ENCODE measurements at regions not wholly inside any gene's neighbourhood (a gene's known extent, or its start where the extent isn't known, plus 50 kb on each side); places are given as distances from the start of the nearest gene placed in this dataset.
A peak's percentile ranks its signal among the peaks of the same experiment; 100 is the strongest.
"Not testable (repeated sequence)": the region's sequence is repeated elsewhere in the genome, so short reads cannot be mapped to it uniquely, and the experiment has no call there.

DNA sequence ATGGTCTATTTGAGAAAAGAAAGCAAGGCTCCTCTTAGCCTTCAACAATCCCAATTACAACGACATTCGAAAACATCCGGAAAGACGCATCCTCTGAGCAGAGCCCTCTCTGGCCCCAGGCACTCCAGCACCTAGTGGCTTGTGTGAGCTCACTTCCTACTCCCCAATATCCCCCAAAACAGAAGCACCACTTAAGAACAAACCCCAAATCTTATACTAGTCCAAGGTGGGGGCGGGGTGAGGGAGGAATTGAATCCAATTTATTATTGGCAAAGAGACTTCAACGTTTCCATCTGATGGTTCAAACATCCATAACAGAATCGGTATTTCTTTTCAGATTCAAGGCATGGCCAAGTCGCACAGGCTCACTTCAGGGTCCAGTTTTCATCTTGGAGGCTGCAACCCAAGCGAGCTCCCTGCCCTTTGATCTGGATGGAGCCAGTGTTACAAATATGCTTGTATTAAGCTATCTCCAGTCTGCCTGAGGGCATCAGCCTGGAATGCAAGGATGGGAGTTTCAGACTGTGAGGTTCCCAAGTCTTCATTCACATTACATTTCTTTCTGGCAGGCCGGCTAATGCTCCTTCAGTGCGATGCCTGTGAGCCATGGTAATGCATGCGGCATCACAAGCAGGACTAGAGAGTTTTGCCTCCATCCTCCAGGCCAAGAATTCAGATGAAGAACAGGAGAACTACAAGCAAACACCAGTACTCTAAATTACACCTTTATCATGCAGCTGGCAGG, 132.5 kb upstream of the FOXN3 start:
- no peak overlapping the region for H2BK5ac ChIP-seq (ENCODE audit: low read length)
- H3K27ac ChIP-seq (ENCODE audit: low read depth, low read length), result no peak overlapping the region
- no peak overlapping the region for H3K4ac ChIP-seq (ENCODE audit: low read depth, low read length)
- H4K8ac ChIP-seq (ENCODE audit: low read depth, low read length), result no peak overlapping the region
- H2BK120ac ChIP-seq (ENCODE audit: low read depth, low read length), result no peak overlapping the region
- no peak overlapping the region for H3K9ac ChIP-seq (ENCODE audit: low read length)
- H3K79me1 ChIP-seq (ENCODE audit: low read length), result peaks cover 2% of the 10 kb centered on the region
- no peak overlapping the region for H2BK15ac ChIP-seq (replicated peaks; ENCODE audit: low read depth)
- H3K27me3 ChIP-seq (ENCODE audit: insufficient read depth, low read length, poor library complexity), result no peaks in the 10 kb centered on the region
- H3K4me3 ChIP-seq (ENCODE audit: low read length), result no peak overlapping the region
- H3K18ac ChIP-seq (ENCODE audit: low read length), result no peak overlapping the region
- H4K5ac ChIP-seq (ENCODE audit: low read length), result no peak overlapping the region
- H3K56ac ChIP-seq (ENCODE audit: low read length), result peak overlapping the region; percentile 44
- H3K23ac ChIP-seq (ENCODE audit: low read length), result peak overlapping the region; percentile 54
- H3K36me3 ChIP-seq (ENCODE audit: control insufficient read depth, insufficient read depth, low read length), result no peaks in the 10 kb centered on the region
- peak; percentile 70 for DNase-seq
- H3K4me1 ChIP-seq (ENCODE audit: control insufficient read depth, low read depth, low read length), result peaks cover 5% of the 10 kb centered on the region
- H2AK5ac ChIP-seq (ENCODE audit: low read length), result no peak overlapping the region
- no CpG with 5 or more reads among the region's 12 CpGs for WGBS (ENCODE audit: extremely low coverage, insufficient coverage, low lambda C conversion rate)
- H3K4me2 ChIP-seq (ENCODE audit: low read length), result no peak overlapping the region
- H3K79me2 ChIP-seq (ENCODE audit: control insufficient read depth, insufficient read depth, low read length), result peaks cover 2% of the 10 kb centered on the region

DNA sequence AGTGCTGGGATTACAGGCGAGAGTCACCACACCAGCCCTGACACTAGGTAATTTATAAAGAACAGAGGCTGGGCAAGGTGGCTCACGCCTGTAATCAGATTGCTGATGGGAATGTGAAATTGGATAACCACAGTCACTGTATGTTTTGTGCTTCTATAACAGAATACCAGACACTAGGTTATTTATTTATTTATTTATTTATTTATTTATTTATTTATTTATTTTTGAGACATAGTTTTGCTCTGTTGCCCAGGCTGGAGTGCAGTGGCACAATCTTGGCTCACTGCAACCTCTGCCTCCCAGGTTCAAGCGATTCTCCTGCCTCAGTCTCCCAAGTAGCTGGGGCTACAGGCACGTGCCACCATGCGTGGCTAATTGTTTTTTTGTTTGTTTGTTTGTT, 130.0 kb upstream of the FOXN3 start:
- H3K9ac ChIP-seq (ENCODE audit: low read length); H2BK120ac ChIP-seq (ENCODE audit: low read depth, low read length); H3K36me3 ChIP-seq (ENCODE audit: control insufficient read depth, insufficient read depth, low read length); H3K4me2 ChIP-seq (ENCODE audit: low read length); H4K5ac ChIP-seq (ENCODE audit: low read length); H3K56ac ChIP-seq (ENCODE audit: low read length); H2BK15ac ChIP-seq (replicated peaks; ENCODE audit: low read depth); H3K18ac ChIP-seq (ENCODE audit: low read length); H3K27me3 ChIP-seq (ENCODE audit: insufficient read depth, low read length, poor library complexity); H3K4me3 ChIP-seq (ENCODE audit: low read length); H3K79me2 ChIP-seq (ENCODE audit: control insufficient read depth, insufficient read depth, low read length); H3K23ac ChIP-seq (ENCODE audit: low read length); H2AK5ac ChIP-seq (ENCODE audit: low read length); H4K8ac ChIP-seq (ENCODE audit: low read depth, low read length); H3K27ac ChIP-seq (ENCODE audit: low read depth, low read length); H3K79me1 ChIP-seq (ENCODE audit: low read length); DNase-seq; H3K4ac ChIP-seq (ENCODE audit: low read depth, low read length); H3K4me1 ChIP-seq (ENCODE audit: control insufficient read depth, low read depth, low read length); H2BK5ac ChIP-seq (ENCODE audit: low read length): not testable (repeated sequence)
- WGBS (ENCODE audit: extremely low coverage, insufficient coverage, low lambda C conversion rate), result no CpG with 5 or more reads among the region's 5 CpGs

DNA sequence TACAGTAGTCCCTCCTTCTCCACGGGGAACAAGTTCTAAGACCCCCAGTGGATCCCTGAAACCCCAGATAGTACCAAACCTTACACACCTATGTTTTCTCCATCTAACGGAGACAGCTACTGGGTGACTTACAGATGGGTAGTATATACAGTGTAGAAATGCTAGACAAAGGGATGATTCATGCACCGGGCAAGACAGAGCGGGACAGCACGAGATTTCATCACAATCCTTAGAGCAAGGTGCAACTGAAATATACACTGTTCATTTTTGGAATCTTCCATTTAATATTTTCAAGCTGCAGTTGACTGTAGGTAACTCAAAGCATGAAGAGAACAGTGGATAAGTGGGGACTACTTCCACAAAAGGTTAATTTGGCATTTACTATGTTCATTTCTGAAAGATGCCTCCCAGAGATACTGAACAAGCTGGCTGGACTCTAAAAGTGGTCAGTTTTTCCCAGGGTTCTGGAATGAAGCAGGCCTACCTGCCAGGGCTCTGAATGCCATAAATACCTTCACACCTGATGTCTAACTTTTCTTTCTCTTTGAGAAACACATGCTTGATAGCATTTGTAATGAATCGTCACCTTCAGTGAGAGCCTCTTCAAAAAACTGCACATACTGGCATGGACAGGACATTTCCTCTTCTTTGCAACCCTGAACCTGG, 127.7 kb upstream of the FOXN3 start:
- no CpG with 5 or more reads among the region's 6 CpGs for WGBS (ENCODE audit: extremely low coverage, insufficient coverage, low lambda C conversion rate)
- Histone ChIP-seq H3K27me3 (ENCODE audit: insufficient read depth, low read length, poor library complexity) (no peaks in the 10 kb centered on the region), H3K56ac (ENCODE audit: low read length) (no peak overlapping the region), H4K8ac (ENCODE audit: low read depth, low read length) (no peak overlapping the region), H3K36me3 (ENCODE audit: control insufficient read depth, insufficient read depth, low read length) (no peaks in the 10 kb centered on the region), H3K79me1 (ENCODE audit: low read length) (no peaks in the 10 kb centered on the region), H3K4me2 (ENCODE audit: low read length) (no peak overlapping the region), H3K18ac (ENCODE audit: low read length) (peak overlapping the region; percentile 28), H3K79me2 (ENCODE audit: control insufficient read depth, insufficient read depth, low read length) (no peaks in the 10 kb centered on the region), H3K4me1 (ENCODE audit: control insufficient read depth, low read depth, low read length) (peaks cover 3% of the 10 kb centered on the region), H4K5ac (ENCODE audit: low read length) (no peak overlapping the region), H3K4ac (ENCODE audit: low read depth, low read length) (no peak overlapping the region), H3K27ac (ENCODE audit: low read depth, low read length) (no peak overlapping the region), H2BK5ac (ENCODE audit: low read length) (no peak overlapping the region), H2BK15ac (replicated peaks; ENCODE audit: low read depth) (no peak overlapping the region), H3K23ac (ENCODE audit: low read length) (no peak overlapping the region), H3K4me3 (ENCODE audit: low read length) (no peak overlapping the region), H2BK120ac (ENCODE audit: low read depth, low read length) (no peak overlapping the region), H2AK5ac (ENCODE audit: low read length) (no peak overlapping the region), H3K9ac (ENCODE audit: low read length) (no peak overlapping the region)
- no peak for DNase-seq

DNA sequence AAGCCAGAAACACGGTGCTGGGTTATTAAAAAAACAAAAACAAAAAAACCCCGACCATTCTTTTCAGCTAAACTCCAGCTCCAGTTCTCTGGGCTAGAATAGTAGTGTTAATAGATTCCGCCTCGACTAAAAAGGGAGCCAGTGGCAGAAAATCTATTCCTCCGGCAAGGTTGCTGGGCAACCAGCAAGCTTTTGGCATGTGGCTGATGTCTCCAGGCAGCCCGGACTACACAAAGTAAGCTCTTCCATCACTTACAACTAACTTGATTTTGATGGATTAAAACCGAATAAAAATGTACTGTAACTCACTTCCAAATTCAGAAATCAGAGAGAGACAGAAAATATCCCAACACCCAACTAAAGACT, 126.4 kb upstream of the FOXN3 start:
- Histone ChIP-seq H3K27me3 (ENCODE audit: insufficient read depth, low read length, poor library complexity) (no peaks in the 10 kb centered on the region), H4K8ac (ENCODE audit: low read depth, low read length) (no peak overlapping the region), H3K18ac (ENCODE audit: low read length) (no peak overlapping the region), H2BK5ac (ENCODE audit: low read length) (no peak overlapping the region), H3K9ac (ENCODE audit: low read length) (no peak overlapping the region), H2BK120ac (ENCODE audit: low read depth, low read length) (no peak overlapping the region), H3K4me3 (ENCODE audit: low read length) (no peak overlapping the region), H3K79me2 (ENCODE audit: control insufficient read depth, insufficient read depth, low read length) (no peaks in the 10 kb centered on the region), H3K56ac (ENCODE audit: low read length) (no peak overlapping the region), H3K27ac (ENCODE audit: low read depth, low read length) (no peak overlapping the region), H3K4me1 (ENCODE audit: control insufficient read depth, low read depth, low read length) (no peaks in the 10 kb centered on the region), H3K4me2 (ENCODE audit: low read length) (no peak overlapping the region), H3K36me3 (ENCODE audit: control insufficient read depth, insufficient read depth, low read length) (no peaks in the 10 kb centered on the region), H2BK15ac (replicated peaks; ENCODE audit: low read depth) (no peak overlapping the region), H3K23ac (ENCODE audit: low read length) (no peak overlapping the region), H2AK5ac (ENCODE audit: low read length) (no peak overlapping the region), H3K79me1 (ENCODE audit: low read length) (no peaks in the 10 kb centered on the region), H3K4ac (ENCODE audit: low read depth, low read length) (no peak overlapping the region), H4K5ac (ENCODE audit: low read length) (no peak overlapping the region)
- no CpG with 5 or more reads among the region's 7 CpGs for WGBS (ENCODE audit: extremely low coverage, insufficient coverage, low lambda C conversion rate)
- no peak for DNase-seq

DNA sequence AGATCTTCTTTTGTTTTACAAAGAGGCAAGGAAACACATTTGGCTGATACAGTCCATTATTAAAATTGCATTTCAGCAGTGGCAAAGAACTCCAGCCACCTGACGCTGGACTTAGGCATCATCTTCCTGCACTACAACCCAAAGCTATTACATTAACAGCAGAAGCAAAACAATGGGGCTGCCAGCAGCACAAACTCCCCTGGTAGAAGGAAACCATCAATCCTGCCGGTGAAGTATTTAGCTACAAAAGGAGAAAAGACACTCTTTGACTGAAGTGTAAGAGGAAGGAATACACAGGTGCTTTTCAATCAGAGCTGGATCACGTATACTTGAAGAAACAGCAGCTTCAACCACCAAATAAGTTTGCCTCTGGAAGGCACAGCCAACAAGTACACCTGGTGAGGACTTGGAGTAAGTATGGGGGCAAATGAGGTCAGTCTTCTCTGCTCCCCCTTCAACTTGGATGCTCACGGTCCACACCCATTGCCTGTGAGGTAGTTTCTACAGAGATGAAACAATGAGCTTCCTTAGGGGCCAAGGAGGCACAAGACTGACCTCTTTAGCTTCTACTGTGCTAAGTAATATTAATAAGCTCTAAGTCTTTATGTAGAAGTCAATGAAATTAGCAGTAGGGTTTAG, 125.9 kb upstream of the FOXN3 start:
- Histone ChIP-seq H2AK5ac (ENCODE audit: low read length) (no peak overlapping the region), H3K79me1 (ENCODE audit: low read length) (no peaks in the 10 kb centered on the region), H3K4me1 (ENCODE audit: control insufficient read depth, low read depth, low read length) (peaks cover 3% of the 10 kb centered on the region), H4K5ac (ENCODE audit: low read length) (no peak overlapping the region), H3K4ac (ENCODE audit: low read depth, low read length) (no peak overlapping the region), H4K8ac (ENCODE audit: low read depth, low read length) (no peak overlapping the region), H3K4me3 (ENCODE audit: low read length) (no peak overlapping the region), H3K27ac (ENCODE audit: low read depth, low read length) (no peak overlapping the region), H3K36me3 (ENCODE audit: control insufficient read depth, insufficient read depth, low read length) (no peaks in the 10 kb centered on the region), H3K9ac (ENCODE audit: low read length) (no peak overlapping the region), H3K4me2 (ENCODE audit: low read length) (no peak overlapping the region), H2BK15ac (replicated peaks; ENCODE audit: low read depth) (no peak overlapping the region), H2BK120ac (ENCODE audit: low read depth, low read length) (no peak overlapping the region), H3K18ac (ENCODE audit: low read length) (no peak overlapping the region), H3K56ac (ENCODE audit: low read length) (no peak overlapping the region), H3K27me3 (ENCODE audit: insufficient read depth, low read length, poor library complexity) (no peaks in the 10 kb centered on the region), H3K79me2 (ENCODE audit: control insufficient read depth, insufficient read depth, low read length) (no peaks in the 10 kb centered on the region), H2BK5ac (ENCODE audit: low read length) (no peak overlapping the region), H3K23ac (ENCODE audit: low read length) (no peak overlapping the region)
- no peak for DNase-seq
- WGBS (ENCODE audit: extremely low coverage, insufficient coverage, low lambda C conversion rate), result no CpG with 5 or more reads among the region's 4 CpGs

Data from mesendoderm (in vitro differentiated cells).